Gastroesophageal sphincter (tissue), 4 donors: ENCODE measurements at regions not wholly inside any gene's neighbourhood (a gene's known extent, or its start where the extent isn't known, plus 50 kb on each side); places are given as distances from the start of the nearest gene placed in this dataset.

ENCODE experiments used
- ATAC-seq: fragments of 150-250 bp; one replicate; pipeline ENCODE4 v1.9.1; 2016; ENCODE audit warnings: mild to moderate bottlenecking, moderate library complexity
- H3K27ac ChIP-seq, 4 donors: fragments of 200-600 bp; sonication (generic) in 3 of 4; 1 replicate in 3 of 4; 2 replicates in 1 of 4; pipeline ENCODE4 v1.5.1; 2016 to 2019
- H3K27me3 ChIP-seq: fragments of 200-600 bp; sonication (generic); one replicate; pipeline ENCODE4 v1.5.1; 2019
- H3K36me3 ChIP-seq, 2 donors: fragments of 200-600 bp; sonication (generic); one replicate each; pipeline ENCODE4 v1.5.1; 2019; ENCODE audit warnings: control low read depth in 1 of 2
- H3K4me1 ChIP-seq, 3 donors: fragments of 200-600 bp; sonication (generic); 1 replicate in 2 of 3; 2 replicates in 1 of 3; pipeline ENCODE4 v1.5.1; 2016 to 2019; ENCODE audit warnings: control low read depth in 2 of 3
- H3K4me3 ChIP-seq, 2 donors: fragments of 200-600 bp; sonication (generic); one replicate each; pipeline ENCODE4 v1.5.1; 2019; ENCODE audit warnings: mild to moderate bottlenecking in 1 of 2, moderate library complexity in 1 of 2
- H3K9me3 ChIP-seq, 3 donors: fragments of 200-600 bp; sonication (generic); one replicate each; pipeline ENCODE4 v1.5.1; 2017 to 2019; ENCODE audit warnings: control low read depth in 2 of 3
- EP300 ChIP-seq: sonication (generic); formaldehyde crosslinking; IDR thresholded peaks from one replicate; pipeline ENCODE4 v1.6.1; 2017; ENCODE audit warnings: antibody characterized with exemption, mild to moderate bottlenecking
- POLR2A ChIP-seq, 2 donors: fragments of 450-650 bp; IDR thresholded peaks; one replicate each; pipeline ENCODE4 v1.6.1; 2017; ENCODE audit warnings: antibody characterized with exemption in 2 of 2, mild to moderate bottlenecking in 2 of 2, moderate library complexity in 1 of 2
- POLR2AphosphoS5 ChIP-seq: sonication (generic); formaldehyde crosslinking; IDR thresholded peaks from one replicate; pipeline ENCODE4 v1.6.1; 2017; ENCODE audit warnings: antibody characterized with exemption
- WGBS, 2 donors: methylation state at CpG; one replicate each; pipeline ENCODE4 v1.1.5; 2018; ENCODE audit warnings: low coverage in 1 of 2; 5-methylcytosine and 5-hydroxymethylcytosine counted together
- TF ChIP-seq, protein P1 (sequence below), 4 experiments: fragments of 200-600 bp in 2 of 4; fragments of 450-650 bp in 2 of 4; sonication (generic) in 1 of 4; IDR thresholded peaks; one replicate each; pipeline ENCODE4 v1.5.1; 2017 to 2019; ENCODE audit warnings: antibody characterized with exemption in 4 of 4, mild to moderate bottlenecking in 2 of 4, moderate library complexity in 2 of 4

DNA sequence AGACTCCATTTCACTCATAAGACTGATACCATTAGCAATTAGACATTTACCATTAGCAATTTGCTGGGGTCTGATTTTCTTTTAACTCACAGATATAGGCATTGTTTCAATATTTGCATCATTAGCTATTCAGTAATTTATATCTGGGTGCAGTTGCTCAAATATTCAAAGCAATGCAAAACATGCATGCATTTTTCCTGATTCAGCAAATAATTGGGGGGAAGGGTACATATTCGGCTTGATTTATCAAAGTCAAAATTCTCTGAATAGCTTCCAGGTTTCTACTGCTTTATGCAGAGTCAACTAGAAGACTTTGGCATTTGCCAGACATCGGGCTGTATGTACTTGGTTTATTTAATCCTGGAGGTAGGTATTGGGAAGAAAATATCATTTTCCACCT lies 315.6 kb upstream of the NR2F2 start:
- Histone ChIP-seq H3K27ac (no peak overlapping the region), H3K4me3 (no peak overlapping the region), H3K36me3 (no peaks in the 10 kb centered on the region), H3K9me3 (no peaks in the 10 kb centered on the region), H3K27me3 (no peaks in the 10 kb centered on the region), H3K4me1 (no peaks in the 10 kb centered on the region)
- WGBS, 2 donors, result 64 to 83% methylated on average over 1 to 2 of the region's 2 CpGs
- TF ChIP-seq, protein P1, sequence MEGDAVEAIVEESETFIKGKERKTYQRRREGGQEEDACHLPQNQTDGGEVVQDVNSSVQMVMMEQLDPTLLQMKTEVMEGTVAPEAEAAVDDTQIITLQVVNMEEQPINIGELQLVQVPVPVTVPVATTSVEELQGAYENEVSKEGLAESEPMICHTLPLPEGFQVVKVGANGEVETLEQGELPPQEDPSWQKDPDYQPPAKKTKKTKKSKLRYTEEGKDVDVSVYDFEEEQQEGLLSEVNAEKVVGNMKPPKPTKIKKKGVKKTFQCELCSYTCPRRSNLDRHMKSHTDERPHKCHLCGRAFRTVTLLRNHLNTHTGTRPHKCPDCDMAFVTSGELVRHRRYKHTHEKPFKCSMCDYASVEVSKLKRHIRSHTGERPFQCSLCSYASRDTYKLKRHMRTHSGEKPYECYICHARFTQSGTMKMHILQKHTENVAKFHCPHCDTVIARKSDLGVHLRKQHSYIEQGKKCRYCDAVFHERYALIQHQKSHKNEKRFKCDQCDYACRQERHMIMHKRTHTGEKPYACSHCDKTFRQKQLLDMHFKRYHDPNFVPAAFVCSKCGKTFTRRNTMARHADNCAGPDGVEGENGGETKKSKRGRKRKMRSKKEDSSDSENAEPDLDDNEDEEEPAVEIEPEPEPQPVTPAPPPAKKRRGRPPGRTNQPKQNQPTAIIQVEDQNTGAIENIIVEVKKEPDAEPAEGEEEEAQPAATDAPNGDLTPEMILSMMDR (IDR thresholded peaks at IDR 0.05), result no peak
- no peak for TF ChIP-seq POLR2A (IDR thresholded peaks at IDR 0.05)
- TF ChIP-seq POLR2AphosphoS5, result no peak
- no peak for TF ChIP-seq EP300
- ATAC-seq, result no peak

DNA sequence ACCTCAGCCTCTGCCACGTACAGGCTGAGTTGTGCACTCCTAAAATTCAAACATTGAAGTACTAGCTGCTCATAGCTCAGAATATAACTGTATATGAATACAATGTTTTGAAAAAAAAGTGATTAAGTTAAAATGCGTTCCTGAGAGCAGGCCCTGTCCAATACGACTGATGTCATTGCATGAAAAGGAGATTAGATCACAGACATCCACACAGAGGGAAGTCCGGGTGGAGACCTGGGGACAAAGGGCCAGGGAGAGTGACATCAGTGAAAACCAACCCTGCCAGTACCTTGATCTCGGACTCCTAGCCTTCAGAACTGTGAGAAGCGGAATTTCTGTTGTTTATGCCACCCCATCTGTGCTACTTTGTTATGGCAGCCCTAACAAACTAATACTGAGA lies 311.4 kb upstream of the NR2F2 start:
- TF ChIP-seq EP300, result no peak
- TF ChIP-seq, protein P1 (IDR thresholded peaks at IDR 0.05), result no peak
- TF ChIP-seq POLR2A (IDR thresholded peaks at IDR 0.05), result no peak
- TF ChIP-seq POLR2AphosphoS5, result no peak
- no peak overlapping the region for H3K4me3 ChIP-seq

DNA sequence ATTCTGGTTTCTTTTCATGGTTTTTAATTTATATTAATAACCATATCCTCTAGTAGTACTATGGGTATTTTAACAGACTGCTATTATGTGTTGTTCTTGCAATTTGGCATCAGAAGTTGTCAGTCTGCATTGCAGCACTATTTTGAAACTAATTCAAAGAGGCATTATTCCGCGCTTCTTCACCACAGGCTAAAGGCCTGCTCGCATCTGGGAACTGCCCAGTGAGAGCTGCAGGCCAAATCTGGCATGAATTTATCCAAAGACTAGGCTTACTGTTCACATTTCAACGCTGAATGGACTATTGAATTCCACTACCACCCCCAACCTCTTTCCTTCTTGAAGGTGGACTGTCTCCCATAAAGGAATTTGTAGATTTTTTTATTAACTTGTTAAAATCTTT lies 310.4 kb upstream of the NR2F2 start:
- no peak overlapping the region for H3K27ac ChIP-seq
- no peak overlapping the region for H3K4me3 ChIP-seq
- WGBS, 2 donors, result 100% methylated on average over 2 to 4 of the region's 4 CpGs
- H3K36me3 ChIP-seq, result no peaks in the 10 kb centered on the region
- no peaks in the 10 kb centered on the region for H3K27me3 ChIP-seq
- no peak for TF ChIP-seq EP300
- no peak for TF ChIP-seq POLR2AphosphoS5
- H3K4me1 ChIP-seq, result no peaks in the 10 kb centered on the region
- ATAC-seq, result no peak
- H3K9me3 ChIP-seq, result no peaks in the 10 kb centered on the region

More for the DNA sequence above, 311.4 kb upstream of the NR2F2 start:
- Histone ChIP-seq H3K36me3 (no peaks in the 10 kb centered on the region), H3K4me1 (no peaks in the 10 kb centered on the region), H3K9me3 (no peaks in the 10 kb centered on the region), H3K27me3 (no peaks in the 10 kb centered on the region), H3K27ac (no peak overlapping the region)
- WGBS, 2 donors, result 84% methylated on average over 6 of the region's 6 CpGs; no CpG with 5 or more reads in 1 of the 2 donors
- no peak for ATAC-seq

DNA sequence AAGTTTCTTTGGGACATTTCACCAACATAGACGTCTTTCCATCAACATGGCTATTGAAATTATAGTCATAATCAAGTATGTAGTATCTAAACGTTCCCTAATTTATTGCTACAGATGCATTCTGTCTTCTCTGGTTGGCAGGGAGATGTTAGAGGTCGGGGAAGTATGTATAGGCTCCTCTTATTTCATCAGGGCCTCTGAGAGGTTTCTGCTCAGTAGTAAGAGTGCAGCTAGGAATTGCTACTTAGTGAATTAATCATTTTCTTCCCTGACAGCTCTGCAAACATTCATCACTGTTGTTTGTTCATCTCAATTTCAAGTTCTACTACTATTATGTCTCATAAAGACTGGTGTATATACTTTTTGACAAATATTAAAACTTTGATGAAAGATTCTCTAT lies 309.7 kb upstream of the NR2F2 start:
- H3K4me1 ChIP-seq, result no peaks in the 10 kb centered on the region
- H3K27me3 ChIP-seq, result no peaks in the 10 kb centered on the region
- 35 to 60% methylated on average over 3 of the region's 3 CpGs for WGBS, 2 donors
- H3K36me3 ChIP-seq, result no peaks in the 10 kb centered on the region
- H3K27ac ChIP-seq, result no peak overlapping the region
- H3K9me3 ChIP-seq, result no peaks in the 10 kb centered on the region
- H3K4me3 ChIP-seq, result no peak overlapping the region
- no peak for ATAC-seq
- TF ChIP-seq POLR2AphosphoS5 (no peak), EP300 (no peak), POLR2A (IDR thresholded peaks at IDR 0.05) (no peak)
- TF ChIP-seq, protein P1 (IDR thresholded peaks at IDR 0.05), result no peak

DNA sequence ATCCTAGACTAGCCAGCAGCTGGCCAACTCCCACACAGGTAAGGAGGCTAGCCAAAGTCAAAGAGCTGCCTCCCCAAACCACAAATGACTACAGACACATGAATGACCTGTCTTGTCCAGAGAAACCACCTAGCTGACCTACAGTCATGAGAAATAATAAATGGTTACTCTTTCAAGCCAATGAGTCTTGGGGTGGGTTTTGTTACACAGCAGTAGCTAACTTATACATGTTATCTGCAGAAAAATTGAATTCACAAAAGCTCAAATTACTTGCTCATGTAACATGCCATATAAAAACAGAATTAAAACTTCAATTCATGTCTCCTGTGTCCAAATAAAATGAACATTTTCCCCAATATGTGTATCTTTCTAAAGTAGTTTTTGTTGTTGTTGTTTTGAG lies 307.4 kb upstream of the NR2F2 start:
- Histone ChIP-seq H3K4me3 (no peak overlapping the region), H3K36me3 (no peaks in the 10 kb centered on the region), H3K4me1 (no peaks in the 10 kb centered on the region), H3K27ac (no peak overlapping the region), H3K9me3 (no peaks in the 10 kb centered on the region), H3K27me3 (no peaks in the 10 kb centered on the region)
- TF ChIP-seq POLR2AphosphoS5 (no peak), POLR2A (IDR thresholded peaks at IDR 0.05) (no peak), EP300 (no peak)
- TF ChIP-seq, protein P1 (IDR thresholded peaks at IDR 0.05), result no peak
- ATAC-seq, result no peak
